ENCODE measurements at regions not wholly inside any gene's neighbourhood (a gene's known extent, or its start where the extent isn't known, plus 50 kb on each side); places are given as distances from the start of the nearest gene placed in this dataset.

DNA sequence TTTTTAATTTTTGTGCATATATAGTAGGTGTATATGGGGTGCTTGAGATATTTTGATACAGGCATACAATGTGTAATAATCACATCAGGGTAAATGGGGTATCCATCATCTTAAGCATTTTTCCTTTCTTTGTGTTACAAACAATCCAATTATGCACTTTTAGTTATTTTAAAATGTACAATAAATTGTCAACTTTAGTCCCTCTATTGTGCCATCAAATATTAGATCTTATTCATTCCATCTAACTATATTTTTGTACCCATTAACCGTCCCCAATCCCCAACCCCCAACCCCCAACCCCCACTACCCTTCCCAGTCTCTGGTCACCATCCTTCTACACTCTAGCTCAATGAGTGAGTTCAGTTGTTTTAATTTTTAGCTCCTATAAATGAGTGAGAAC is 335.1 kb upstream of the C11orf87 start:
- POLR2A ChIA-PET: no interaction called here

GRCh38 chr11:109088086-109088485 is 333.9 kb upstream of the C11orf87 start:
- CTCF ChIA-PET: interaction anchor here (1.0 to 1.3 kb wide), 2 partner anchors 12 to 15 kb away, joined by 3 to 7 read pairs; no protein-coding TSS in a partner anchor
- H3K27ac ChIP-seq (ENCODE audit: low read depth in 2 of 2, low read length in 1 of 2): no peak overlapping the region

More for the DNA sequence above, 335.1 kb upstream of the C11orf87 start:
- Histone ChIP-seq H3K9ac (no peak overlapping the region), H3K4me1 (ENCODE audit: control insufficient read depth in 1 of 2, insufficient read depth in 2 of 2, low read depth in 1 of 2, low read length in 1 of 2) (no peaks in the 10 kb centered on the region; a peak in 1 of 4 replicates), H3K27me3 (ENCODE audit: insufficient read depth) (no peaks in the 10 kb centered on the region), H2AFZ (ENCODE audit: low read depth) (no peak overlapping the region), H3K9me3 (no peaks in the 10 kb centered on the region), H3K36me3 (replicated peaks in 1 of 2; ENCODE audit: control insufficient read depth in 1 of 2, insufficient read depth in 2 of 2, low read length in 1 of 2) (no peaks in the 10 kb centered on the region), H3K27ac (ENCODE audit: low read depth in 2 of 2, low read length in 1 of 2) (no peak overlapping the region), H3F3A (replicated peaks; ENCODE audit: insufficient read depth) (no peaks in the 10 kb centered on the region), H3K79me2 (ENCODE audit: insufficient read depth) (no peaks in the 10 kb centered on the region), H3K9me2 (no peaks in the 10 kb centered on the region), H3K4me3 (ENCODE audit: low read depth in 2 of 2, low read length in 1 of 2) (no peak overlapping the region), H3K4me2 (no peak overlapping the region), H4K20me1 (ENCODE audit: insufficient read depth) (no peaks in the 10 kb centered on the region)
- 83% methylated on average over 1 of the region's 1 CpG for WGBS (ENCODE audit: low lambda C conversion rate)
- DNase-seq: no peak
- TF ChIP-seq TCF12 (IDR thresholded peaks at IDR 0.05) (no peak), MEF2A (IDR thresholded peaks at IDR 0.05; ENCODE audit: borderline replicate concordance, low read depth) (no peak), MAX (IDR thresholded peaks at IDR 0.05; ENCODE audit: low read depth) (no peak), FOXJ3 (CRISPR knock-in tag; IDR thresholded peaks at IDR 0.05) (no peak), EP300 (IDR thresholded peaks at IDR 0.05; ENCODE audit: borderline replicate concordance in 1 of 2, low read depth in 1 of 2, low read length in 1 of 2) (no peak), RFX5 (IDR thresholded peaks at IDR 0.05; ENCODE audit: low read length) (no peak), RCOR1 (IDR thresholded peaks at IDR 0.05; ENCODE audit: low read length) (no peak), MXI1 (IDR thresholded peaks at IDR 0.05; ENCODE audit: low read depth, low read length) (no peak), JUND (IDR thresholded peaks at IDR 0.05) (no peak), GATA2 (CRISPR knock-in tag; IDR thresholded peaks at IDR 0.05) (no peak), ELF1 (IDR thresholded peaks at IDR 0.05) (no peak), CTCF (IDR thresholded peaks at IDR 0.05) (no peak), RAD21 (IDR thresholded peaks at IDR 0.05; ENCODE audit: low read length) (no peak), YY1 (IDR thresholded peaks at IDR 0.05; ENCODE audit: low read depth) (no peak), EZH2phosphoT487 (IDR thresholded peaks at IDR 0.05; ENCODE audit: borderline replicate concordance, low read depth) (no peak)
- CTCF ChIA-PET: no interaction called here

More at GRCh38 chr11:109088086-109088485, 333.9 kb upstream of the C11orf87 start:
- H3K9me2 ChIP-seq: no peaks in the 10 kb centered on the region
- TF ChIP-seq NFIC (IDR thresholded peaks at IDR 0.05; ENCODE audit: borderline replicate concordance) (no peak), TAF1 (IDR thresholded peaks at IDR 0.05; ENCODE audit: borderline replicate concordance, low read depth, low read length) (no peak), ELF1 (IDR thresholded peaks at IDR 0.05) (no peak), GABPA (IDR thresholded peaks at IDR 0.05; ENCODE audit: low read depth) (no peak), MAX (IDR thresholded peaks at IDR 0.05; ENCODE audit: low read depth) (no peak), EP300 (IDR thresholded peaks at IDR 0.05; ENCODE audit: borderline replicate concordance in 1 of 2, low read depth in 1 of 2, low read length in 1 of 2) (no peak), CTCF (IDR thresholded peaks at IDR 0.05) (no peak), FOSL2 (IDR thresholded peaks at IDR 0.05; ENCODE audit: borderline replicate concordance, low read depth) (no peak), GATA2 (CRISPR knock-in tag; IDR thresholded peaks at IDR 0.05) (no peak), RXRA (IDR thresholded peaks at IDR 0.05; ENCODE audit: borderline replicate concordance, low read depth) (no peak), MEF2A (IDR thresholded peaks at IDR 0.05; ENCODE audit: borderline replicate concordance, low read depth) (no peak)
- TF ChIP-seq, protein P1, sequence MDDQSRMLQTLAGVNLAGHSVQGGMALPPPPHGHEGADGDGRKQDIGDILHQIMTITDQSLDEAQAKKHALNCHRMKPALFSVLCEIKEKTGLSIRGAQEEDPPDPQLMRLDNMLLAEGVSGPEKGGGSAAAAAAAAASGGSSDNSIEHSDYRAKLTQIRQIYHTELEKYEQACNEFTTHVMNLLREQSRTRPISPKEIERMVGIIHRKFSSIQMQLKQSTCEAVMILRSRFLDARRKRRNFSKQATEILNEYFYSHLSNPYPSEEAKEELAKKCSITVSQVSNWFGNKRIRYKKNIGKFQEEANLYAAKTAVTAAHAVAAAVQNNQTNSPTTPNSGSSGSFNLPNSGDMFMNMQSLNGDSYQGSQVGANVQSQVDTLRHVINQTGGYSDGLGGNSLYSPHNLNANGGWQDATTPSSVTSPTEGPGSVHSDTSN (IDR thresholded peaks at IDR 0.05): no peak
- TF ChIP-seq, protein P2, sequence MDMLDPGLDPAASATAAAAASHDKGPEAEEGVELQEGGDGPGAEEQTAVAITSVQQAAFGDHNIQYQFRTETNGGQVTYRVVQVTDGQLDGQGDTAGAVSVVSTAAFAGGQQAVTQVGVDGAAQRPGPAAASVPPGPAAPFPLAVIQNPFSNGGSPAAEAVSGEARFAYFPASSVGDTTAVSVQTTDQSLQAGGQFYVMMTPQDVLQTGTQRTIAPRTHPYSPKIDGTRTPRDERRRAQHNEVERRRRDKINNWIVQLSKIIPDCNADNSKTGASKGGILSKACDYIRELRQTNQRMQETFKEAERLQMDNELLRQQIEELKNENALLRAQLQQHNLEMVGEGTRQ (IDR thresholded peaks at IDR 0.05; ENCODE audit: borderline replicate concordance, low read depth, low read length): no peak
- no peak overlapping the region for H3K4me3 ChIP-seq (ENCODE audit: low read depth in 2 of 2, low read length in 1 of 2)
- H3K79me2 ChIP-seq (ENCODE audit: insufficient read depth): no peaks in the 10 kb centered on the region
- no peak overlapping the region for H3K9ac ChIP-seq
- H4K20me1 ChIP-seq (ENCODE audit: insufficient read depth): no peaks in the 10 kb centered on the region
- no peaks in the 10 kb centered on the region; a peak in 1 of 4 replicates for H3K4me1 ChIP-seq (ENCODE audit: control insufficient read depth in 1 of 2, insufficient read depth in 2 of 2, low read depth in 1 of 2, low read length in 1 of 2)
- POLR2A ChIA-PET: no interaction called here
- no peaks in the 10 kb centered on the region for H3K36me3 ChIP-seq (replicated peaks in 1 of 2; ENCODE audit: control insufficient read depth in 1 of 2, insufficient read depth in 2 of 2, low read length in 1 of 2)
- H3K4me2 ChIP-seq: no peak overlapping the region
- H3K27me3 ChIP-seq (ENCODE audit: insufficient read depth): no peaks in the 10 kb centered on the region
- 81% methylated on average over 2 of the region's 2 CpGs for WGBS (ENCODE audit: low lambda C conversion rate)
- no peaks in the 10 kb centered on the region for H3K9me3 ChIP-seq
- H2AFZ ChIP-seq (ENCODE audit: low read depth): no peak overlapping the region
- DNase-seq: no peak
- no peaks in the 10 kb centered on the region for H3F3A ChIP-seq (replicated peaks; ENCODE audit: insufficient read depth)

Data from SK-N-SH (cell line).